HG03439 (cell line): ENCODE measurements at regions not wholly inside any gene's neighbourhood (a gene's known extent, or its start where the extent isn't known, plus 50 kb on each side); places are given as distances from the start of the nearest gene placed in this dataset.

Experiments
- ATAC-seq: cut with Tn5 transposase; IDR thresholded peaks from one replicate; pipeline ENCODE4 v1.9.1; 2021; ENCODE audit warnings: mild to moderate bottlenecking, moderate library complexity; ENCODE audit not compliant: unreplicated experiment

- ATAC-seq: no peak
These were observed 176.2 kb upstream of the TP63 start for GRCh38 chr3:189455009-189455408.

- no peak for ATAC-seq
These were observed 175.4 kb upstream of the TP63 start for GRCh38 chr3:189455641-189456417.

GRCh38 chr3:189457201-189457607 is 174.0 kb upstream of the TP63 start:
- no peak for ATAC-seq

GRCh38 chr3:189457631-189458412 is 173.4 kb upstream of the TP63 start:
- ATAC-seq: no peak

GRCh38 chr3:189458528-189458927 is 172.7 kb upstream of the TP63 start:
- no peak for ATAC-seq

- no peak for ATAC-seq
These were observed 172.0 kb upstream of the TP63 start for GRCh38 chr3:189459231-189459630.

GRCh38 chr3:189460511-189460910 is 170.7 kb upstream of the TP63 start:
- ATAC-seq: no peak

GRCh38 chr3:189464799-189465198 is 166.4 kb upstream of the TP63 start:
- no peak for ATAC-seq

GRCh38 chr3:189466004-189466403 is 165.2 kb upstream of the TP63 start:
- no peak for ATAC-seq

- no peak for ATAC-seq
These were observed 163.7 kb upstream of the TP63 start for GRCh38 chr3:189467451-189467850.

- ATAC-seq: no peak
These were observed 156.2 kb upstream of the TP63 start for GRCh38 chr3:189474944-189475343.

GRCh38 chr3:189477614-189478013 is 153.6 kb upstream of the TP63 start:
- ATAC-seq: no peak

- no peak for ATAC-seq
These were observed 144.6 kb upstream of the TP63 start for GRCh38 chr3:189486556-189486955.

GRCh38 chr3:189488241-189488767 is 142.9 kb upstream of the TP63 start:
- no peak for ATAC-seq

- ATAC-seq: no peak
These were observed 140.9 kb upstream of the TP63 start for GRCh38 chr3:189490337-189490736.

GRCh38 chr3:189490749-189491148 is 140.4 kb upstream of the TP63 start:
- no peak for ATAC-seq

GRCh38 chr3:189491831-189492230 is 139.4 kb upstream of the TP63 start:
- ATAC-seq: no peak

GRCh38 chr3:189493271-189493670 is 137.9 kb upstream of the TP63 start:
- ATAC-seq: no peak

GRCh38 chr3:189494632-189495031 is 136.6 kb upstream of the TP63 start:
- no peak for ATAC-seq

- no peak for ATAC-seq
These were observed 134.6 kb upstream of the TP63 start for GRCh38 chr3:189496375-189497138.

GRCh38 chr3:189498995-189499704 is 132.0 kb upstream of the TP63 start:
- no peak for ATAC-seq
